AG09319 (cell line): ENCODE measurements at regions not wholly inside any gene's neighbourhood (a gene's known extent, or its start where the extent isn't known, plus 50 kb on each side); places are given as distances from the start of the nearest gene placed in this dataset.
"Not testable (repeated sequence)": the region's sequence is repeated elsewhere in the genome, so short reads cannot be mapped to it uniquely, and the experiment has no call there.

Source experiments
- DNase-seq: peaks from one replicate; pipeline ENCODE4 v3.0.0-alpha.2; 2010; ENCODE audit warnings: low read depth; ENCODE audit errors: extremely low read depth
- TF ChIP-seq, protein P1 (sequence below): IDR thresholded peaks from 2 replicates; pipeline ENCODE4 v1.5.1; 2011; ENCODE audit warnings: low read depth, mild to moderate bottlenecking, inconsistent platforms, low read length, moderate library complexity

DNA sequence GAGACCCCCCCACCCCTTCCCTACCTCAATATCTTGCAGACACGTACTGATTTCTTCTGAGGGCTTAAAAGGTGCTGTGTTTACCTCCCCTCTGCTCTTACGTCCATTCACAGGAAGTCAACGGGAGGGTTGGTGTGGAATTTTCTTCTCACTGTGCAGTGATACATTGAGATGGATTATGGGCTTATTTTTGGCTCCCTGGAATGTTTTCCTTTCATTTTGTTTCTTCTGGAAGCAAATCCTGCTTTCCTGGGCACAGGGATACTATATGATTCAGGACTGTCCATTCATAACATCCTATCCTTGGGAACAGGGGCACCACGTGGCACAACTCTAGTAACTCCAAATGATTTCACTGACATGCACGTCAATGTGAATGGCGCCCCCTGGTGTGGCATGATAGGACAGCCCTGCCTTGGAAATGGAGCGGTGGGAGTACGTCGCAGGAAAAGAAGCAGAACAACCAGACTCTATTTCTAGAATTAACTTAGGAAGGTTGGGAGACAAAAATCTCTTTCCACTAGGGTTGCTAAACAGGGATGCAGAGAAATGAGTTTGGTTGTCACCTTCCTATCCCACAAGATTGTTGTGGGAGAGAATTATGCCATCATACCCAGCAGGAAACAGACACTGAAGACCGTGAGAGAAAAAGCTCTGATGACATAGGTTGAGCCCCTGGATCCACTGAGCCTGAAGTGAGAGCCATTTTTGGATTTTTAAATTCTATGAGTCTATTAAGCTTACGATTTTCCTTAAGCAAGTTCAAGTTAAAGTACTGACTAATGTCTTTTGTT, 146.5 kb upstream of the RAG2 start:
- TF ChIP-seq, protein P1, sequence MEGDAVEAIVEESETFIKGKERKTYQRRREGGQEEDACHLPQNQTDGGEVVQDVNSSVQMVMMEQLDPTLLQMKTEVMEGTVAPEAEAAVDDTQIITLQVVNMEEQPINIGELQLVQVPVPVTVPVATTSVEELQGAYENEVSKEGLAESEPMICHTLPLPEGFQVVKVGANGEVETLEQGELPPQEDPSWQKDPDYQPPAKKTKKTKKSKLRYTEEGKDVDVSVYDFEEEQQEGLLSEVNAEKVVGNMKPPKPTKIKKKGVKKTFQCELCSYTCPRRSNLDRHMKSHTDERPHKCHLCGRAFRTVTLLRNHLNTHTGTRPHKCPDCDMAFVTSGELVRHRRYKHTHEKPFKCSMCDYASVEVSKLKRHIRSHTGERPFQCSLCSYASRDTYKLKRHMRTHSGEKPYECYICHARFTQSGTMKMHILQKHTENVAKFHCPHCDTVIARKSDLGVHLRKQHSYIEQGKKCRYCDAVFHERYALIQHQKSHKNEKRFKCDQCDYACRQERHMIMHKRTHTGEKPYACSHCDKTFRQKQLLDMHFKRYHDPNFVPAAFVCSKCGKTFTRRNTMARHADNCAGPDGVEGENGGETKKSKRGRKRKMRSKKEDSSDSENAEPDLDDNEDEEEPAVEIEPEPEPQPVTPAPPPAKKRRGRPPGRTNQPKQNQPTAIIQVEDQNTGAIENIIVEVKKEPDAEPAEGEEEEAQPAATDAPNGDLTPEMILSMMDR = peak; percentile 68
- DNase-seq = no peak

DNA sequence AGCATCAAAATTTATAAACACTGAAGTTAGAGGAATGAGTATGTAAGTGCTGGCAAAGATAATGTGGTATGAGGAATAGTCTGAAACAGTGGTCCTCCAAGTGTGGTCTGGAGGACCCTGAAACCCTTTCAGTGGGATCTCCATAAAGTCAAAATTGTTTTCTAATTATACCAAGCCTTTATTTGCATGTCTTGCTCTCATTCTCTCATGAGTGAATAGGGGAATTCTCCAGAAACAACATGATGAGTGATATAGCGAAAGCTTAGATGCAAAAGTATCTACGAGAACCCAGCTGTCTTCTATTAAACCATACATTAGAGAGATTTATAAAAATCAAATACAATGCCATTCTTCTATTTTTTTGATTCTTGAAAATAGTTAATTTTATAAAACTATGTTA, 145.0 kb upstream of the RAG2 start:
- TF ChIP-seq, protein P1 = no peak
- no peak for DNase-seq

DNA sequence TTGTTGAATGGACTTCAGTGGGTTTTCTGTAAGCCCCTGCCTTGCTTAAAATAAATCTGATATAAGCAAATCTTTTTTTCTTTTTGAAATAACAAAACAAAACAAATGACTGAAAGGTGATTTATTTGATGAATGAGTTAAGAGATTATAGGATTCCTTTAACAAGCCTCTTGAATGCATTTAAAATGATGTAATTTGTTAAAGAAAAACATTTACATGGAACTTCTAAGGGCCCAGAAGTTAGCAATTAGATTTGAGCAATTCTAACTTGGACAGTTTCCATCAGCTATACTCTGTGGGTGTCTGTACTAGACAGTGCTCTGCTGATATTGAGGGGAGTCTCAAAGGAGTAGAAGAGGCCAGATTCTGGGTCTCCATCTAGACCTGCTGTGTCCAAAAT, 143.5 kb upstream of the RAG2 start:
- TF ChIP-seq, protein P1 = no peak
- no peak for DNase-seq

DNA sequence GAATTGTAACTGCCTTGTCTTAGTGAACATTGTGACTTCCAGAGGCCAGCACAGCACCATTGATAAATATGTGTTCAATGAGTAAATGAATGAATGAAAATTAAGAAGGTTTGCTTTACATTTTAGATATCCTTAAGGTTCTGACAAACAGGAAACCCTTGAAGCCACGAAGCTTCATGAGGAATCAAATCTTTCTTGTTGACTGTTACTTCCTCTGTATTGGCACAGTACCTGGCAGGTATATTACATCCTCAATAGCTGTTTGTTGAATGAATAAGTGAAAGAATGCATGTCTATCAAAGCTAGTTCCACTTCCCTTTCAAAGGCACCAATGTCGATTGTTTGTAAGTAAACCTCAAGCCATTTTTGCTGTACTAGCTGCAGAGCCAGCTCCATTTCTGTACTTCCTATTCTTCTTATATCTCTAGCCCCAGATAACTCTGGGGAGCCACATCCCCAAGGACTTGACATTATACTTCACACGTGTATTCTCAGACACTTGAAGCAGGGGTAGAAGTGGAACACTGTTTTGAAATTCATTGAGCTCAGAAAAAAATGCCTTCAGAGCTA, 140.3 kb upstream of the RAG2 start:
- TF ChIP-seq, protein P1 = no peak
- no peak for DNase-seq

DNA sequence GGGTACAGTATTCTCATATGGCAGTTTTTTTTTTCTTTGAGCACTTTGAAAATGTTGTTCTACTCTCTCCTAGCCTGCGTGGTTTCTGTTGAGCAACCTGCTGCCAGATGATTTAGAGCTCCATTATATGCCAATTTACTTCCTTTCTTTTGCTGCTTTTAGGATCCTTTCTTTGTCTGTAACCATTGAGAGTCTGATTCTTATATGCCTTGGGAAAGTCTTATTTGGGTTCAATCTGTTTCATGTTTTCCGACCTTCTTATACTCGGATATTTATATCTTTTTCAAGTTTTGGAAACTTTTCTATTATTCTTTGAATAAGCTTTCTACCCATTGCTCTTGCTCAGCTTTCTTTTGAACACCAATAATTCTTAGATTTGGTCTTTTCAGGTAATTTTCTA, 138.1 kb upstream of the RAG2 start:
- no peak for DNase-seq
- TF ChIP-seq, protein P1 = no peak

DNA sequence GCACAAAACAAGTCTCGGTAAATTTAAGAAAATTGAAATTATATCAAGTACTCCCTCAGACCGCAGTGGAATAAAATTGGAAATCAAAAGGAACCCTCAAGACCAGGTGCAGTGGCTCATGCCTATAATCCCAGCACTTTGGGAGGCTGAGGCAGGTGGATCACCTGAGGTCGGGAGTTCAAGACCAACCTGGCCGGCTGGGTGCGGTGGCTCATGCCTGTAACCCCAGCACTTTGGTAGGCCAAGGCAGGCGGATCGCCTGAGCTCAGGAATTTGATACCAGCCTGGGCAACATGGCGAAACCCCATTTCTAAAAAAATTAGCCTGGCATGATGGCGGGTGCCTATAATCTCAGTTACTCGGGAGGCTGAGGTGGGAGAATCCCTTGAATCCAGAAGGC, 135.7 kb upstream of the RAG2 start:
- not testable (repeated sequence) for DNase-seq

DNA sequence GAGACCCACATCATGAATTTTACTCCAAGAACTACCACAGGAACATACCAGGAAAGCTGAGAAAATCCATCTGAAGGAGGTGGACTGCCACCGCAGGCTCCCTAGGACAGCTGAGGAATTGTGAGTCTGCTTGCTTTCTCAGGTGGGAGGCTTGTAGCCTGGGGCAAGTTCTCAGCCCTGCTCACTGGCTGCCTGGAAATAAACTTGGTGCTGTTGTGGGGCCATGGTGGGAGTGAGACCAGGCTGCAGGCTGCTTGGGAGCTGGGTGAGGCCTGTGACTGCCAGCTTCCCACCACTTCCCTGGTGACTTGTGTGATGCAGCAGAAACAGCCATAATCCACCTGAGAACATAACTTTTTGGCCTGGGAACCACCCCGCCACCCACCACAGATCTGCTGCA, 132.7 kb upstream of the RAG2 start:
- DNase-seq = no peak
- TF ChIP-seq, protein P1 = no peak

DNA sequence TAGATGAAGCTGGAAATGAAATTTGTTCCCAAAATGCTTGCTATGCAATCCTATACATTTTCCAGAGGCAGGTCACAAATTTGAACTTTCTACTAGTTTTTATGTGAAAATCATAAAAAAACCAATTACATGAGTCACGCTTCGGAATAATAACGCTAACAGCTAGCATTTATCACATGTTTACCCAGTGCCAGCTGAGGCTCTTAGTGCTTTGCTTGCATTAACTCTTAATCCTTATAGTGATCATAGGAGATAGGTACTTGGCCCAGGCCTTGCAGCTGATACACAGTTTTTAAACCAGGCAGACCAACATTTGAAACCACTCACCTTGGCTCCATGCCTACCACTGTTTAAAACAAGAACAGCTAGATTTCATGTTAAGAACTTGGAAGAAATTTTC, 131.8 kb upstream of the RAG2 start:
- no peak for DNase-seq
- TF ChIP-seq, protein P1 = no peak
